Motor neuron (in vitro differentiated cells): ENCODE measurements at regions not wholly inside any gene's neighbourhood (a gene's known extent, or its start where the extent isn't known, plus 50 kb on each side); places are given as distances from the start of the nearest gene placed in this dataset.
A peak's percentile ranks its signal among the peaks of the same experiment; 100 is the strongest.

Experiments used
- ATAC-seq, 8 experiments: fragments of 200-7000 bp; cut with Tn5 transposase; replicated peaks in 6 of 8; 2 replicates each; pipeline ENCODE4 v1.8.0; 2021; ENCODE audit warnings: mild to moderate bottlenecking in 8 of 8, moderate library complexity in 8 of 8
- H3K27ac ChIP-seq, 2 donors: fragments of 250-450 bp; sonication (Bioruptor Pico); 2 replicates each; pipeline ENCODE4 v1.9.0; 2021; ENCODE audit warnings: antibody characterized with exemption in 2 of 2, mild to moderate bottlenecking in 2 of 2, moderate library complexity in 1 of 2
- H3K4me1 ChIP-seq, 2 donors: fragments of 250-450 bp; sonication (Bioruptor Pico); replicated peaks in 1 of 2; 2 replicates each; pipeline ENCODE4 v1.6.1; 2021; ENCODE audit warnings: antibody characterized with exemption in 2 of 2, mild to moderate bottlenecking in 2 of 2, moderate library complexity in 1 of 2
- H3K4me3 ChIP-seq, 5 donors: fragments of 250-450 bp; sonication (Bioruptor Pico); 2 replicates each; pipeline ENCODE4 v1.9.0; 2021; ENCODE audit warnings: antibody characterized with exemption in 5 of 5, mild to moderate bottlenecking in 5 of 5, moderate library complexity in 4 of 5
- WGBS, 10 experiments: fragments of 450-650 bp; shearing (Covaris generic); methylation state at CpG; one replicate each; pipeline ENCODE4 v1.0.0; 2022; 5-methylcytosine and 5-hydroxymethylcytosine counted together
- in situ Hi-C, 9 experiments: fragments of 400-800 bp; cut with MboI; loops; one replicate each; pipeline ENCODE4 v1.15.0; 2021; ENCODE audit warnings: low sequenced_read_pairs in 9 of 9, low pct_unique_long_range_greater_than_20kb in 2 of 9; ENCODE audit not compliant: unreplicated experiment in 9 of 9

GRCh38 chr2:8099267-8099582 is 582.6 kb upstream of the ID2 start:
- no peak overlapping the region for H3K4me3 ChIP-seq
- H3K27ac ChIP-seq: no peak overlapping the region
- WGBS, 10 experiments: 60 to 93% (median 75%) methylated on average over 1 to 4 of the region's 4 CpGs; no CpG with 5 or more reads in 5 of the 10 experiments
- in situ Hi-C loops: no loop called here
- no peak for ATAC-seq
- peaks cover 0 to 13% of the 10 kb centered on the region in 2 donors for H3K4me1 ChIP-seq

- H3K4me1 ChIP-seq: peaks cover 0 to 13% of the 10 kb centered on the region in 2 donors
- WGBS, 10 experiments: 63 to 100% (median 91%) methylated on average over 1 to 2 of the region's 2 CpGs; no CpG with 5 or more reads in 4 of the 10 experiments
- no peak overlapping the region for H3K27ac ChIP-seq
- H3K4me3 ChIP-seq: no peak overlapping the region
- in situ Hi-C loops: no loop called here
- no peak for ATAC-seq
Measured at GRCh38 chr2:8101614-8102277, 580.1 kb upstream of the ID2 start.

GRCh38 chr2:8102470-8102869 is 579.4 kb upstream of the ID2 start:
- ATAC-seq: no peak
- Histone ChIP-seq H3K4me3 (no peak overlapping the region), H3K27ac (no peak overlapping the region), H3K4me1 (peaks cover 0 to 13% of the 10 kb centered on the region in 2 donors)
- in situ Hi-C loops: no loop called here
- WGBS, 10 experiments: 82 to 100% (median 84%) methylated on average over 1 to 4 of the region's 4 CpGs; no CpG with 5 or more reads in 1 of the 10 experiments

- Histone ChIP-seq H3K4me1 (peaks cover 0 to 13% of the 10 kb centered on the region in 2 donors), H3K27ac (no peak overlapping the region), H3K4me3 (no peak overlapping the region)
- ATAC-seq: peak in 4 of 8 experiments; percentile 42 to 62 (median 49)
- WGBS, 10 experiments: 5 to 80% (median 58%) methylated on average over 2 to 6 of the region's 6 CpGs
- in situ Hi-C loops: no loop called here
Measured at GRCh38 chr2:8103085-8103708, 578.7 kb upstream of the ID2 start.

GRCh38 chr2:8107150-8107549 is 574.7 kb upstream of the ID2 start:
- in situ Hi-C loops: no loop called here
- H3K4me1 ChIP-seq: peaks cover 0 to 13% of the 10 kb centered on the region in 2 donors
- no peak overlapping the region for H3K4me3 ChIP-seq
- no peak overlapping the region for H3K27ac ChIP-seq
- peak in 2 of 8 experiments; percentile 62 to 70 for ATAC-seq
- WGBS, 10 experiments: 0 to 45% (median 17%) methylated on average over 1 of the region's 1 CpG; no CpG with 5 or more reads in 4 of the 10 experiments

- WGBS, 10 experiments: 63 to 100% (median 88%) methylated on average over 1 to 4 of the region's 5 CpGs; no CpG with 5 or more reads in 3 of the 10 experiments
- H3K4me1 ChIP-seq: peaks cover 0 to 9% of the 10 kb centered on the region in 2 donors
- in situ Hi-C loops: no loop called here
Measured at GRCh38 chr2:8107621-8108378, 574.1 kb upstream of the ID2 start.

GRCh38 chr2:8110716-8111115 is 571.1 kb upstream of the ID2 start:
- no peak overlapping the region for H3K4me3 ChIP-seq
- in situ Hi-C loops: no loop called here
- no peak overlapping the region for H3K27ac ChIP-seq
- H3K4me1 ChIP-seq: no peaks in the 10 kb centered on the region
- WGBS, 10 experiments: 75 to 100% (median 94%) methylated on average over 2 of the region's 2 CpGs; no CpG with 5 or more reads in 7 of the 10 experiments
- no peak for ATAC-seq

More at GRCh38 chr2:8107621-8108378, 574.1 kb upstream of the ID2 start:
- Histone ChIP-seq H3K4me3 (no peak overlapping the region), H3K27ac (no peak overlapping the region)
- peak in 2 of 8 experiments; percentile 52 for ATAC-seq

GRCh38 chr2:8111193-8111592 is 570.7 kb upstream of the ID2 start:
- no peaks in the 10 kb centered on the region for H3K4me1 ChIP-seq
- no peak for ATAC-seq
- in situ Hi-C loops: no loop called here
- WGBS, 10 experiments: 78 to 83% (median 82%) methylated on average over 1 of the region's 1 CpG; no CpG with 5 or more reads in 6 of the 10 experiments
- no peak overlapping the region for H3K27ac ChIP-seq
- H3K4me3 ChIP-seq: no peak overlapping the region

GRCh38 chr2:8115456-8115855 is 566.4 kb upstream of the ID2 start:
- in situ Hi-C loops: no loop called here
- 75 to 100% (median 82%) methylated on average over 1 to 4 of the region's 4 CpGs; no CpG with 5 or more reads in 1 of the 10 experiments for WGBS, 10 experiments
- Histone ChIP-seq H3K27ac (no peak overlapping the region), H3K4me1 (peaks cover 18 to 21% of the 10 kb centered on the region in 2 donors), H3K4me3 (no peak overlapping the region)
- no peak for ATAC-seq

GRCh38 chr2:8115966-8116365 is 565.9 kb upstream of the ID2 start:
- peaks cover 23 to 24% of the 10 kb centered on the region in 2 donors for H3K4me1 ChIP-seq
- 0 to 96% (median 67%) methylated on average over 1 to 3 of the region's 3 CpGs; no CpG with 5 or more reads in 1 of the 10 experiments for WGBS, 10 experiments
- in situ Hi-C loops: no loop called here
- no peak overlapping the region for H3K4me3 ChIP-seq
- no peak overlapping the region for H3K27ac ChIP-seq
- peak in 3 of 8 experiments; percentile 32 to 86 (median 82) for ATAC-seq

- no peak overlapping the region for H3K4me3 ChIP-seq
- WGBS, 10 experiments: 87 to 100% (median 96%) methylated on average over 1 to 7 of the region's 7 CpGs; no CpG with 5 or more reads in 3 of the 10 experiments
- no peak for ATAC-seq
- in situ Hi-C loops: no loop called here
- no peak overlapping the region for H3K27ac ChIP-seq
- H3K4me1 ChIP-seq: peaks cover 23 to 27% of the 10 kb centered on the region in 2 donors
Measured at GRCh38 chr2:8116661-8117060, 565.2 kb upstream of the ID2 start.

- WGBS, 10 experiments: 66 to 100% (median 83%) methylated on average over 2 to 8 of the region's 14 CpGs; no CpG with 5 or more reads in 1 of the 10 experiments
- in situ Hi-C loops: no loop called here
- H3K27ac ChIP-seq: peak overlapping the region; percentile 34 to 70
Measured at GRCh38 chr2:8118940-8119781, 562.7 kb upstream of the ID2 start.

More at GRCh38 chr2:8118940-8119781, 562.7 kb upstream of the ID2 start:
- peak in 3 of 8 experiments; percentile 6 to 40 (median 24) for ATAC-seq
- Histone ChIP-seq H3K4me3 (no peak overlapping the region), H3K4me1 (peaks cover 23 to 27% of the 10 kb centered on the region in 2 donors)
